Peyer's patch (tissue), 4 donors: ENCODE measurements at regions not wholly inside any gene's neighbourhood (a gene's known extent, or its start where the extent isn't known, plus 50 kb on each side); places are given as distances from the start of the nearest gene placed in this dataset.

Source experiments
- DNase-seq, 3 donors: peaks; one replicate each; pipeline ENCODE4 v3.0.0-alpha.2; 2017 to 2019
- H3K27ac ChIP-seq, 4 donors: fragments of 200-600 bp; sonication (generic); one replicate each; pipeline ENCODE4 v1.5.1; 2016 to 2019
- H3K27me3 ChIP-seq, 2 donors: fragments of 200-600 bp; sonication (generic); one replicate each; pipeline ENCODE4 v1.5.1; 2019
- H3K36me3 ChIP-seq, 3 donors: fragments of 200-600 bp; sonication (generic); one replicate each; pipeline ENCODE4 v1.5.1; 2016 to 2019
- H3K4me1 ChIP-seq, 4 donors: fragments of 200-600 bp; sonication (generic); one replicate each; pipeline ENCODE4 v1.5.1; 2016 to 2019
- H3K4me3 ChIP-seq, 4 donors: fragments of 200-600 bp; sonication (generic); 1 replicate in 3 of 4; 2 replicates in 1 of 4; pipeline ENCODE4 v1.5.1; 2016 to 2019; ENCODE audit warnings: mild to moderate bottlenecking in 1 of 4
- H3K9me3 ChIP-seq, 4 donors: fragments of 200-600 bp; sonication (generic); one replicate each; pipeline ENCODE4 v1.5.1; 2016 to 2019; ENCODE audit warnings: mild to moderate bottlenecking in 1 of 4
- CTCF ChIP-seq, 6 experiments: fragments of 450-650 bp in 4 of 6; fragments of 200-600 bp in 2 of 6; sonication (generic) in 1 of 6; IDR thresholded peaks; one replicate each; pipeline ENCODE4 v1.5.1; 2017 to 2019; ENCODE audit warnings: antibody characterized with exemption in 6 of 6, mild to moderate bottlenecking in 3 of 6, moderate library complexity in 1 of 6
- POLR2A ChIP-seq, 2 donors: fragments of 450-650 bp; IDR thresholded peaks; one replicate each; pipeline ENCODE4 v1.5.1; 2017; ENCODE audit warnings: antibody characterized with exemption in 2 of 2, mild to moderate bottlenecking in 2 of 2, moderate library complexity in 2 of 2

GRCh38 chr18:22272242-22272641, 102.9 kb downstream of the GATA6 start:
- H3K27me3 ChIP-seq = no peaks in the 10 kb centered on the region
- no peaks in the 10 kb centered on the region for H3K4me1 ChIP-seq
- H3K36me3 ChIP-seq = no peaks in the 10 kb centered on the region
- no peaks in the 10 kb centered on the region for H3K9me3 ChIP-seq
- no peak overlapping the region for H3K27ac ChIP-seq
- no peak overlapping the region for H3K4me3 ChIP-seq
- TF ChIP-seq CTCF (IDR thresholded peaks at IDR 0.05) (no peak), POLR2A (IDR thresholded peaks at IDR 0.05) (no peak)
- no peak for DNase-seq

DNA sequence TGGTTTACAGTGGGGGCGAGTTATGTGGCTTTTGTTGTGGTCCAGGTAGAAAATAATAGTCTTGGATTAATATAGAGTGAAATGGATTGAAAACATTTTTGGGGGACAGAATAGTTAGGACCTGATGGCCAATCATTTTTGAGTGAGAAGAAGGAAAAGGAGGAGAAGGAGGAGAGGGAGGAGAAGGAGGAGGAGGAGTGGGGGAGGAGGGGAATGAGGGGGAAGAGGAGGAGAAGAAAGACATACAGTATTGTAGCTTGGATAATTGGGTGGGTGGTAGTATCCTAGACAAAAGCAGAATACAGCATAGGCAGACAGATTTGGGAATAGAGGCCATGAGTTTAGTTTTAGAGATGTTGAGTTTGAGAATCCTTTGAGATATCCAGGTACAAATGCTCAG, 101.6 kb downstream of the GATA6 start:
- Histone ChIP-seq H3K36me3 (no peaks in the 10 kb centered on the region), H3K27ac (no peak overlapping the region), H3K4me1 (no peaks in the 10 kb centered on the region), H3K9me3 (no peaks in the 10 kb centered on the region), H3K27me3 (no peaks in the 10 kb centered on the region), H3K4me3 (no peak overlapping the region)
- no peak for DNase-seq
- no peak for TF ChIP-seq CTCF (IDR thresholded peaks at IDR 0.05)
- TF ChIP-seq POLR2A (IDR thresholded peaks at IDR 0.05) = no peak

- no peak for DNase-seq
- H3K27ac ChIP-seq = no peak overlapping the region
- TF ChIP-seq POLR2A (IDR thresholded peaks at IDR 0.05) (no peak), CTCF (IDR thresholded peaks at IDR 0.05) (no peak)
- H3K27me3 ChIP-seq = no peaks in the 10 kb centered on the region
- H3K4me3 ChIP-seq = no peak overlapping the region
- H3K9me3 ChIP-seq = no peaks in the 10 kb centered on the region
- H3K4me1 ChIP-seq = no peaks in the 10 kb centered on the region
- H3K36me3 ChIP-seq = no peaks in the 10 kb centered on the region
Measured at GRCh38 chr18:22268641-22269128, 99.3 kb downstream of the GATA6 start.

GRCh38 chr18:22267697-22268096, 98.3 kb downstream of the GATA6 start:
- TF ChIP-seq POLR2A (IDR thresholded peaks at IDR 0.05) = no peak
- TF ChIP-seq CTCF (IDR thresholded peaks at IDR 0.05) = no peak
- Histone ChIP-seq H3K9me3 (no peaks in the 10 kb centered on the region), H3K36me3 (no peaks in the 10 kb centered on the region), H3K27ac (no peak overlapping the region), H3K4me3 (no peak overlapping the region), H3K4me1 (no peaks in the 10 kb centered on the region), H3K27me3 (no peaks in the 10 kb centered on the region)
- DNase-seq = no peak

DNA sequence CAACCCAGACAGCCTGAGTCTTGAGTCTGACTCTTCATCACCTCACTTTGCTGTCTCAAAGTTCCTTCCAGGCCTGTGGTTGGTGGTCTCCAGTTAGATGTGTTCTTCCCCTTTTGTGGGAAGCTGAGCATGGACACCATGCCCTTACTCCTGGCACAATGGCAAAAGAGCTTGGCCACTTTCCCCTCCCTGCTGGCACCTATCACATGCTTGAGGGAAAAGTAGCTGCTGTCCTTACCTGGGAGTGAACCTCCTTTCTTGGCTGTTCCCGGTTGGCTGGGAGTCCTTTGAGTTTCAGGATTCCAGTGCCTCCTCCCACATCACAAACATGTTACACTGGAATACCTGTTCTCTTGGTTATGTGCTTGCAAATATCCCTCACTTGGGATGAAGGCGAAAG, 97.8 kb downstream of the GATA6 start:
- Histone ChIP-seq H3K4me1 (no peaks in the 10 kb centered on the region), H3K36me3 (no peaks in the 10 kb centered on the region), H3K27me3 (no peaks in the 10 kb centered on the region), H3K9me3 (no peaks in the 10 kb centered on the region), H3K4me3 (no peak overlapping the region), H3K27ac (no peak overlapping the region)
- no peak for DNase-seq
- TF ChIP-seq CTCF (IDR thresholded peaks at IDR 0.05) (no peak), POLR2A (IDR thresholded peaks at IDR 0.05) (no peak)

DNA sequence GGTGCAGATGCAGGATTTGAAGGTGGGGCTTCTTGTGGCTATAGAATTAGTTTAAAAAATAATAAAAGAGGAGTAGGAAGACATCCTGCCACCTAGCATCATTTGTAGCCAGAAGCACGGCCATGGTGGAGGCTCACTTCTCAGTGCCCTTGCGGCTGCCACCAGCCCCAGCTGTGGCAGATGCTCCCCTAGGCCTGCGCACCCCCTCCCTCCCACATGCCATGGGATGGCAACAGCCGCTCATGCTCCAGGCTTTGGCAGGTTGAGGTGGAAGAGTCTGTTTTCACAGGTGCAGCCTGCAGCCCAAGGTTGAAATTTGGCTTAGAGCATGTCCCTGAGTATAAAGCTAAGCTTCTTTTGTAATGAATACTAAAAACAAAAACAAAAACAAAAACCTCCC, 96.4 kb downstream of the GATA6 start:
- no peaks in the 10 kb centered on the region for H3K9me3 ChIP-seq
- no peak overlapping the region for H3K27ac ChIP-seq
- no peak for DNase-seq
- no peaks in the 10 kb centered on the region for H3K27me3 ChIP-seq
- H3K36me3 ChIP-seq = no peaks in the 10 kb centered on the region
- TF ChIP-seq CTCF (IDR thresholded peaks at IDR 0.05) (no peak), POLR2A (IDR thresholded peaks at IDR 0.05) (no peak)
- no peaks in the 10 kb centered on the region for H3K4me1 ChIP-seq
- H3K4me3 ChIP-seq = no peak overlapping the region
